ENCODE measurements at regions not wholly inside any gene's neighbourhood (a gene's known extent, or its start where the extent isn't known, plus 50 kb on each side); places are given as distances from the start of the nearest gene placed in this dataset.

DNA sequence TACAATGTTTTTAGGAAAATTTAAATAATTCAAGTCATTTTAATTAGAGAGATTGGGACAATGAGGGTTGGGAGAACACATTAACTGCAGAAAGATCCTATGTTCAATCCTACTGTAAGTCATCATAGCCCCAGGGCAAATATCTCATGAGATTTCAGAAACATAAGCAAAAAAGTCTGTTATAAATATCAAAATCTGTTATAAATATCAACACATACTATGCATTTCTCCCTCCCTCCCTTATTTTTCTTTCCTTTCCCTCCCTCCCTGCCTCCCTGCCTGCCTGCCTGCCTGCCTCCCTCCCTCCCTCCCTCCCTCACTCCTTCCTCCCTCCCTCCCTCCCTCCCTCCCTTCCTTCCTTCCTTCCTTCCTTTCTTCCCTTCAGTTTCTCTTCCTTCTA is 267.3 kb upstream of the SASH1 start:
- no peak for DNase-seq
- H3K9me3 ChIP-seq = no peaks in the 10 kb centered on the region
- intact Hi-C loops (cut with DNase I) = no loop called here
- no peaks in the 10 kb centered on the region for H3K36me3 ChIP-seq (replicated peaks in 1 of 2; ENCODE audit: insufficient read depth in 1 of 2, low read depth in 2 of 2)
- no peak overlapping the region for H3K27ac ChIP-seq
- no peak overlapping the region for H3K4me3 ChIP-seq
- no peaks in the 10 kb centered on the region for H3K4me1 ChIP-seq
- H3K27me3 ChIP-seq = no peaks in the 10 kb centered on the region
- TF ChIP-seq, protein P1, sequence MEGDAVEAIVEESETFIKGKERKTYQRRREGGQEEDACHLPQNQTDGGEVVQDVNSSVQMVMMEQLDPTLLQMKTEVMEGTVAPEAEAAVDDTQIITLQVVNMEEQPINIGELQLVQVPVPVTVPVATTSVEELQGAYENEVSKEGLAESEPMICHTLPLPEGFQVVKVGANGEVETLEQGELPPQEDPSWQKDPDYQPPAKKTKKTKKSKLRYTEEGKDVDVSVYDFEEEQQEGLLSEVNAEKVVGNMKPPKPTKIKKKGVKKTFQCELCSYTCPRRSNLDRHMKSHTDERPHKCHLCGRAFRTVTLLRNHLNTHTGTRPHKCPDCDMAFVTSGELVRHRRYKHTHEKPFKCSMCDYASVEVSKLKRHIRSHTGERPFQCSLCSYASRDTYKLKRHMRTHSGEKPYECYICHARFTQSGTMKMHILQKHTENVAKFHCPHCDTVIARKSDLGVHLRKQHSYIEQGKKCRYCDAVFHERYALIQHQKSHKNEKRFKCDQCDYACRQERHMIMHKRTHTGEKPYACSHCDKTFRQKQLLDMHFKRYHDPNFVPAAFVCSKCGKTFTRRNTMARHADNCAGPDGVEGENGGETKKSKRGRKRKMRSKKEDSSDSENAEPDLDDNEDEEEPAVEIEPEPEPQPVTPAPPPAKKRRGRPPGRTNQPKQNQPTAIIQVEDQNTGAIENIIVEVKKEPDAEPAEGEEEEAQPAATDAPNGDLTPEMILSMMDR (IDR thresholded peaks at IDR 0.05) = no peak
- TF ChIP-seq POLR2A (IDR thresholded peaks at IDR 0.05) = no peak
- no peak for ATAC-seq

DNA sequence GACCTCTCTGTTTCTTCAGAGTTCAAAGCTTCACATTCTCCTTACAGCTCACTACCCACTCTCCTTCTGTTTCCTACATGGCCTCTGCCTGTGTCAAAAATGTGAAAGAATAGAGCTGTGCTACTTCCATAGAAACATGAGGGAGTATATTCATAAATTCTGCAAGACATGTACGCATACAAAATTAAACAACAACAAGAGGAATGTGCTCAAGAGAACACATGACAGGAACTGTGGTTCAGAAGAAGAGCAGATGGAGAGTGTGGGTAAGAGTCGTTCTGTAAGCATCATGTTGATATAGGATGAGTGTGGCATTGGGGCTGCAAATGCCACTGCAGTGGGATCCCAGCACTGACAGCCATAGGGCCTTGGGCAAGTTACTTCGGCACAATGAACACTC is 266.6 kb upstream of the SASH1 start:
- DNase-seq (no peak), ATAC-seq (no peak)
- WGBS, 2 donors = 71 to 75% methylated on average over 3 of the region's 3 CpGs
- intact Hi-C loops (cut with DNase I) = no loop called here
- Histone ChIP-seq H3K4me1 (no peaks in the 10 kb centered on the region), H3K9me3 (no peaks in the 10 kb centered on the region), H3K27ac (no peak overlapping the region), H3K36me3 (replicated peaks in 1 of 2; ENCODE audit: insufficient read depth in 1 of 2, low read depth in 2 of 2) (no peaks in the 10 kb centered on the region), H3K27me3 (no peaks in the 10 kb centered on the region), H3K4me3 (no peak overlapping the region)
- no peak for TF ChIP-seq POLR2A (IDR thresholded peaks at IDR 0.05)
- TF ChIP-seq, protein P1 (IDR thresholded peaks at IDR 0.05) = no peak

DNA sequence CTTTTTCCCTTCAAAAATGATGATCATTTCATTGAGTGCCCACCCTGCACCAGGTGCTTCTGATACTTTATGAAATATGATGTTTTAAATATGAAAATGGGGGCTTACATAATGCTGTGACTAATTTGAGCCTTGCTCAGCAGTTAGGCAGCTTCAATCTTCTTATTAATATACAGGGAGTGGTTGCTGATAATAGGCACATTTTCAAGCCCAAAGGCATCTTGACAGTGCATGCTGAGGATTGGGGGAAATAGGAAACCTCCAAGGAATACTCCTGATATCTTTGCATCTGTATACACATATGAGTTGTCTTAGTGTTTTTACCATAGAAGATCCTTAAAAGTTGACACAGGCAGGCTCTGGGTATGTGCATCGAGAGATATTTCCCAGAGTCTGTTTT is 262.3 kb upstream of the SASH1 start:
- ATAC-seq (no peak), DNase-seq (no peak)
- Histone ChIP-seq H3K27me3 (no peaks in the 10 kb centered on the region), H3K36me3 (replicated peaks in 1 of 2; ENCODE audit: insufficient read depth in 1 of 2, low read depth in 2 of 2) (no peaks in the 10 kb centered on the region), H3K4me3 (no peak overlapping the region), H3K4me1 (no peaks in the 10 kb centered on the region), H3K27ac (no peak overlapping the region), H3K9me3 (no peaks in the 10 kb centered on the region)
- WGBS, 2 donors = 73 to 82% methylated on average over 1 of the region's 1 CpG
- intact Hi-C loops (cut with DNase I) = no loop called here
- no peak for TF ChIP-seq POLR2A (IDR thresholded peaks at IDR 0.05)
- TF ChIP-seq, protein P1 (IDR thresholded peaks at IDR 0.05) = no peak

DNA sequence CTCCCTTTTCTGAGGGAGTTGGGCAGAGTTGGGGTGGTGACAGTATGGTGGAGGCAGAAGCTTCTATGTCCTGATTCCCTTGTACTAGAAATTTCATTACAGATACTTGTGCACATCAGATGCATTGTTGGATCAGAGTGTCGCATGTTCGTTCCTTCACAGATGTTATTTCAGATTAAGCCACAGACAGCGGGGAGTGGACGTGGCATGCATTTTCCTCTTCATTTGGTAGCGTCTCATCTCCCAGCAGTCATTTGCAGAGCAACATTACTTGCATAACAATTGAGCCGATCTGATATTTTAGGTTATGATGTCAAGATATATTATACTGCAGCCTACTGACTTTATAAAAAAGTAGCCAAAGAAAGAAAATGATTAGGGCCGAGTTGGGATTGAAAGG is 261.6 kb upstream of the SASH1 start:
- Histone ChIP-seq H3K4me1 (no peaks in the 10 kb centered on the region), H3K36me3 (replicated peaks in 1 of 2; ENCODE audit: insufficient read depth in 1 of 2, low read depth in 2 of 2) (no peaks in the 10 kb centered on the region), H3K27me3 (no peaks in the 10 kb centered on the region), H3K9me3 (no peaks in the 10 kb centered on the region), H3K4me3 (no peak overlapping the region), H3K27ac (no peak overlapping the region)
- ATAC-seq (no peak), DNase-seq (no peak)
- intact Hi-C loops (cut with DNase I) = no loop called here
- TF ChIP-seq POLR2A (IDR thresholded peaks at IDR 0.05) = no peak
- TF ChIP-seq, protein P1 (IDR thresholded peaks at IDR 0.05) = no peak
- WGBS, 2 donors = 76 to 78% methylated on average over 7 of the region's 7 CpGs

DNA sequence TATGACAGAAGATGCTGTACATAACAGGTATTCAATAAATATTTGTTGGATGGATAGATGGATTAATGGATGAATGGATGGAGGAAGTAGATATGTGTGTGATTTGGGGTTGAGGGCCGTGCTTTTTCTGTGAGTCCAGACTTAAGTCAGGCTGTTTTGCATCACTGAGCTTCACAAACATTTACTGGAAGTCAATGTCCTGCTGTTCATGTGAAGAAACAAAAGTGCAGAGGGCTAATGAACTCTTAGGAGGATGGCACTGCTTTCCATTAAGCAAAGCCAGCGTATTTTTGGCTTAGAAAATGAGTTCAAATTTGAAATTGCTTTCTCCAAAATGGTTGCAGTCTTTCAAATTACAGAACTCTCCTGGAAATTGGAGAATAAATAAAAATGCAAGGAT is 260.6 kb upstream of the SASH1 start:
- Histone ChIP-seq H3K9me3 (no peaks in the 10 kb centered on the region), H3K36me3 (replicated peaks in 1 of 2; ENCODE audit: insufficient read depth in 1 of 2, low read depth in 2 of 2) (no peaks in the 10 kb centered on the region), H3K4me1 (no peaks in the 10 kb centered on the region), H3K4me3 (no peak overlapping the region), H3K27me3 (no peaks in the 10 kb centered on the region), H3K27ac (no peak overlapping the region)
- intact Hi-C loops (cut with DNase I) = no loop called here
- ATAC-seq (no peak), DNase-seq (no peak)
- no peak for TF ChIP-seq POLR2A (IDR thresholded peaks at IDR 0.05)
- TF ChIP-seq, protein P1 (IDR thresholded peaks at IDR 0.05) = no peak
- 24 to 40% methylated on average over 2 of the region's 2 CpGs for WGBS, 2 donors

Measured in body of pancreas (tissue), 4 donors.